GM12874 (cell line): ENCODE measurements at regions not wholly inside any gene's neighbourhood (a gene's known extent, or its start where the extent isn't known, plus 50 kb on each side); places are given as distances from the start of the nearest gene placed in this dataset.

Experiments used
- TF ChIP-seq, protein P1 (sequence below): IDR thresholded peaks from 2 replicates; pipeline ENCODE4 v1.5.1; 2011; ENCODE audit warnings: low read depth, mild to moderate bottlenecking, control low read depth, low read length, moderate library complexity; ENCODE audit not compliant: insufficient read depth

DNA sequence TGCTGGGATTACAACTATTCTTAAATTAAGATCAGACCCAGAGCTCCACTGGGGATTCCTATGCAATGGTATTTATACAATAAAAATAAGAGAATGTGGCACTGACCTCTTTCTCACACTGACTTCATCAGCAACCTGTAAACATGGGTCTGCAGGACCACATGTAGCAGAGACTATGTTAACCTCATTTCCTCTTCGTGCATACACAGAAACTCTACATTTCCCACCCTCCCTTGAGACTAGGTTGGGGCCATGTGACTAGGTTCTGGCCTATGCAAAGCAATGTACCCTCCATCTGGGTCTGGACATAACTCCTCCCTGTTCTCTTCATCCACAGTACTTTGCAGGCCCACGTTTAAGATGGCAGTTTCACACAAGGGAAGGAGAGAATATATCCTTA lies 514.4 kb upstream of the CHAC2 start:
- TF ChIP-seq, protein P1, sequence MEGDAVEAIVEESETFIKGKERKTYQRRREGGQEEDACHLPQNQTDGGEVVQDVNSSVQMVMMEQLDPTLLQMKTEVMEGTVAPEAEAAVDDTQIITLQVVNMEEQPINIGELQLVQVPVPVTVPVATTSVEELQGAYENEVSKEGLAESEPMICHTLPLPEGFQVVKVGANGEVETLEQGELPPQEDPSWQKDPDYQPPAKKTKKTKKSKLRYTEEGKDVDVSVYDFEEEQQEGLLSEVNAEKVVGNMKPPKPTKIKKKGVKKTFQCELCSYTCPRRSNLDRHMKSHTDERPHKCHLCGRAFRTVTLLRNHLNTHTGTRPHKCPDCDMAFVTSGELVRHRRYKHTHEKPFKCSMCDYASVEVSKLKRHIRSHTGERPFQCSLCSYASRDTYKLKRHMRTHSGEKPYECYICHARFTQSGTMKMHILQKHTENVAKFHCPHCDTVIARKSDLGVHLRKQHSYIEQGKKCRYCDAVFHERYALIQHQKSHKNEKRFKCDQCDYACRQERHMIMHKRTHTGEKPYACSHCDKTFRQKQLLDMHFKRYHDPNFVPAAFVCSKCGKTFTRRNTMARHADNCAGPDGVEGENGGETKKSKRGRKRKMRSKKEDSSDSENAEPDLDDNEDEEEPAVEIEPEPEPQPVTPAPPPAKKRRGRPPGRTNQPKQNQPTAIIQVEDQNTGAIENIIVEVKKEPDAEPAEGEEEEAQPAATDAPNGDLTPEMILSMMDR: no peak

GRCh38 chr2:53252115-53252514 lies 515.5 kb upstream of the CHAC2 start:
- TF ChIP-seq, protein P1: no peak

DNA sequence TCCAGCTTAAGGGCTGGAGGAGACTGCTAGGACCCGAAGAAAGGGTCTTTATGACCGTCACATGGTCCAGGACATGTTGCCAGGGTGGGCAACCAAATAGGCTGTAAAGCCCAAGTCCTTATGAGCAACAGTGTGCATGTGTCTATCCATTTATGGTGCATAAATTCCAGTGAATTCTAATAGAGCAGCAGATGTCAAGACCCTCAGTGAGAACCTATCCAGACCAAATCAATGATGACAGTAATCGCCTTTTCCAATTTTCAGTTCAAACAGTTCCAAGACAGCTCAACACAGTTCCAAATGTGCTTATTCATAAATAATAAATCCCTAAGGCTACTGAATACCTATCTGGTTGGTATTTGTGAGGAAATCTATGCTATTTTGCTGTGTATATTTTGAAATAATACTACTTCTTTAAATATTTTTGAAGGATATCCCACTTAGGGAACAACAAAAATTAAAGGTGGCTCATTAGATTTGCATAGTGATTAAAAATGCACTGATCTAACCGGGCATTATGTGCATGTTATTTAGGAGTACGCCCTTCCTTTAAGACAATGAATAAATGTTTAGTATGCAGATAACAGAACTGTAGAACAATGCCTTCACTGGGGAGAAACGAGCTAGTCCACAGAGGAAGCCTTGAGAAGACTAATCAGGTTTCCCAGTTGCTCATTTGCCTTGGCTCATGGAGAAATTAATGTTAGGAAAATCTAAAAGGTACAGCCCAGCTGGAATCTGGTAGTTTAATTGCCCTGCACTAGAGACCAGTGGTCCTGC lies 519.5 kb upstream of the CHAC2 start:
- TF ChIP-seq, protein P1: no peak

DNA sequence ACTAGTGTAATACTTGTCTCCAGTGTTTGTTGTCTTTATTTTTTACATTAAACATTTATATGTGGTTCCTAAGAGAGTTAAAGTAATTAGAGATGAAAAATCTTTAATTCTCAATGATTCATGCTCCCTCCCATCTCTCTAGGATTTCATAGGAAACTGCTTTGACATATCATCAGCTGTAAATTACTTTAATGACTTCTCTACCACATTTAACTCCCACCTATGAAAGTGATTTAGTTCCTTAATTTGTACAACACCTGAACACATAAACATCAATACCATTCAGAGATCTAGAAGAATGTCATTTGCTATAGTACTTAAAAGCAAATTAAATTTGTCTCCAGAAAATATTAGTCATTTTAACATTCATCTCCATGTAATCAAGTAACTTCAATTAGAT lies 524.2 kb upstream of the CHAC2 start:
- TF ChIP-seq, protein P1: no peak

GRCh38 chr2:53242090-53242489 lies 525.5 kb upstream of the CHAC2 start:
- TF ChIP-seq, protein P1: no peak

DNA sequence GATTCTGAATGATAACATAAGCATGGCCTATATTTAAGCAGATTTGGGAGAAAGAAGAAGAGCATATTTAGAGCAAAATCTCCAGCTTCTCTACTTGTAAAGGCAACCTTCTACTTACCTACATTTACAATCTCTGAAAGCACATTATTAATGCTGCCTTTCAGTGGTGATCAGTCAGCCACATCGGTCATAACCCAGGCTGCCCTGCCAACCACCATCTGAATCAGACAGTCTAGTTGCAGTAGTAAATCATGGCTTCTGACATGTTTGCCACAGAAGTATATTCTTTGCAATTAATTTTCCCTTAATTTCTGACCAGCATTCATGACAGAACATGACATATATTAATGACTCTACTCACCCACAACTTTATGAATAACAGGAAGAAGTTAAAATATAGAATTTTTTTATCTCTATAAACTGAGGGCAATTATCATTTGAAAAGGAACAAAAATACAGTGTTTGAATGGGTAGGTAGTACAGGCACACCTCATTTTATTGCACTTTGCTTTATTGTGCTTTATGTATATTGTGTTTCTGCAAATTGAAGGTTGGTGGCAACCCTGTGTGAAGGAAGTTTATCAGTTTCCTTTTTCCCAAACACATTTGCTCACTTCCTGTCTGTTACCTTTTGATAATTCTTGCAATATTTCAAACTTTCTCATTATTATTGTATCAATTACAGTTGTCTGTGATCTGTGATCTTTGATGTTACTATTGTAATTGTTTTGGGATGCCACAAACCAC lies 531.6 kb upstream of the CHAC2 start:
- TF ChIP-seq, protein P1: no peak

DNA sequence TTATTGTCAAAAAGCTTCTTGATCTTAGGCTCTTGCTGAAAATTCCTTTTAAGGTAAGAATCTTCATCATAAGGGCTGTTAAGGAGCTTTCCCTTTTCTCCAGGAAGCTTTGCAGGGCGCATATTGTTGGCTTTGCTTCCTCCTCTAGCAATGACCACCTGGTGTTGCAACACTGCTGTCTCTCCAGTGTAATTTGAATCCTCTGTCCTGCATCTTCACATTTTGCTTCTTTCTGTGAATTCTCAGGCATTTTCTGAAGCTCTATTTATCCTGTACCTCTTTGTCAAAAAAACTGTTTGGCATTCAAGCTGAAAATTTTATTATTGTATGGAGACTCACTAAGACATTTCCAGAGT lies 533.1 kb upstream of the CHAC2 start:
- TF ChIP-seq, protein P1: no peak
